ENCODE measurements at regions not wholly inside any gene's neighbourhood (a gene's known extent, or its start where the extent isn't known, plus 50 kb on each side); places are given as distances from the start of the nearest gene placed in this dataset.

DNA sequence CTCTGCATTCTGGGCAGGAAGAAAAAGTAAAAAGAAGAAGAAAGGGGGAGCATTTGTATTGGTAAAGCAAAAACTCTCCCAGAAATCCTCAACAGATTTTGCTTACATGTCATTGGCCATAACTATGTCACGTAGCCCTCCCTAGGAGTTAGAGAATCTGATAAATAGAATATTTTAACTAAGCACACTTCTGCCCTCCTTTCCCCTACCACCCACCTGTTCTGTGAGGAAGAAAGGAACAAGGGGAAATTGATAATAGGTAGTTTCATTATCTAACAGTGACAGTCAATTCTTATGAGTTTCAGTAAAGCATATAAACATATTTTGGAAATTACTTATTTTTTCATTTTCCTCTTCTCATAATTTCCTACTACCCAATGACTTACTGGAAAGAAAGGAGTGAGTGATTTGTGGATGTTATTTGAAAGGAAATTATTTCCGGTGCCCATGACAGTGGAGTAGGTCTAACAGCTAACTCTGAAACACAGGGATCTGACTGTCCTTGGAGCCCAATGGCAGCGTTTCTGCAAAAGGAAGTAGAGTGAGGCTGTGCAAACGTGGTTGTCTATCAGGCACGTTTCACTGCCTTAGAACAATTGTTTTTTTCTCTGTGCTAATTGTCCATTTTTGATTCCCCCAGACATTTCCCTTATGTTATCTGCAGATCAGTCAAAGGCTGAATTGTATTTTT lies 128.6 kb upstream of the MDFIC start:
- POLR2A ChIA-PET (ENCODE audit: low non-redundant PET) = no interaction called here
- no peaks in the 10 kb centered on the region for H3K4me1 ChIP-seq (ENCODE audit: insufficient read depth, low read length, poor library complexity, severe bottlenecking)
- CTCF ChIA-PET = no interaction called here
- TF ChIP-seq CTCF (conservative IDR thresholded peaks at IDR 0.05; ENCODE audit: low read depth, low read length) = no peak
- TF ChIP-seq EZH2 (IDR thresholded peaks at IDR 0.05; ENCODE audit: borderline replicate concordance, low read depth, low read length, poor library complexity, severe bottlenecking) = no peak
- intact Hi-C loops (cut with micrococcal nuclease; ENCODE audit: unreplicated experiment) = no loop called here
- no peak overlapping the region for H3K4me3 ChIP-seq (ENCODE audit: low read depth, low read length, poor library complexity, severe bottlenecking)
- no peaks in the 10 kb centered on the region for H3K36me3 ChIP-seq (ENCODE audit: insufficient read depth, low read length, poor library complexity, severe bottlenecking)
- no peak overlapping the region for H3K27ac ChIP-seq (ENCODE audit: low read depth, low read length, poor library complexity, severe bottlenecking)
- no peaks in the 10 kb centered on the region for H3K27me3 ChIP-seq (replicated peaks; ENCODE audit: insufficient read depth, low read depth, low read length, poor library complexity)
- H3K9me3 ChIP-seq (ENCODE audit: low read depth, low read length, poor library complexity, severe bottlenecking) = no peaks in the 10 kb centered on the region
- DNase-seq (ENCODE audit: low spot score) = no peak
- BruUV-seq (replicated peaks) = no TSS peak

DNA sequence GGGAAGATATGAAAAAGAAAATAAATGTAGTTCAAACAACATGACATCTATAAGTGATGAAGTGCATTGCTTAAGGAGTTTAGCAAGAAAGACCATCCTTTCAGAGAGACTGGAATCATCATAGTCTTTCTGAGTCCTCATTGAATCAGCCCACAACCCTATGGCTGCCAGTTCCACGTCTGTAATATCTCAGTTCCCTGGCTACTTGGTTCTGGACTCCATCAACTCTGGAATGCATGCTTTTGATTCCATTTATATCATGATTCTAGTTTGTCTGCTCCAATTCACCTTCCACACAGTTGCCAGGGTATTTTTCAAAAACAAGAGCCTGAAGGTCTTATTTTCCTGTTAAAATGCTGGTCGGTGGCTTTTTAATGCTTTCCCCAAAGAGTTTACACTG lies 126.4 kb upstream of the MDFIC start:
- CTCF ChIA-PET = no interaction called here
- no peaks in the 10 kb centered on the region for H3K9me3 ChIP-seq (ENCODE audit: low read depth, low read length, poor library complexity, severe bottlenecking)
- POLR2A ChIA-PET (ENCODE audit: low non-redundant PET) = no interaction called here
- no peak overlapping the region for H3K27ac ChIP-seq (ENCODE audit: low read depth, low read length, poor library complexity, severe bottlenecking)
- BruUV-seq (replicated peaks) = no TSS peak
- TF ChIP-seq CTCF (conservative IDR thresholded peaks at IDR 0.05; ENCODE audit: low read depth, low read length) (no peak), EZH2 (IDR thresholded peaks at IDR 0.05; ENCODE audit: borderline replicate concordance, low read depth, low read length, poor library complexity, severe bottlenecking) (no peak)
- no peaks in the 10 kb centered on the region for H3K27me3 ChIP-seq (replicated peaks; ENCODE audit: insufficient read depth, low read depth, low read length, poor library complexity)
- no peak for DNase-seq (ENCODE audit: low spot score)
- no peak overlapping the region for H3K4me3 ChIP-seq (ENCODE audit: low read depth, low read length, poor library complexity, severe bottlenecking)
- no peaks in the 10 kb centered on the region for H3K36me3 ChIP-seq (ENCODE audit: insufficient read depth, low read length, poor library complexity, severe bottlenecking)
- no peaks in the 10 kb centered on the region for H3K4me1 ChIP-seq (ENCODE audit: insufficient read depth, low read length, poor library complexity, severe bottlenecking)
- intact Hi-C loops (cut with micrococcal nuclease; ENCODE audit: unreplicated experiment) = no loop called here

DNA sequence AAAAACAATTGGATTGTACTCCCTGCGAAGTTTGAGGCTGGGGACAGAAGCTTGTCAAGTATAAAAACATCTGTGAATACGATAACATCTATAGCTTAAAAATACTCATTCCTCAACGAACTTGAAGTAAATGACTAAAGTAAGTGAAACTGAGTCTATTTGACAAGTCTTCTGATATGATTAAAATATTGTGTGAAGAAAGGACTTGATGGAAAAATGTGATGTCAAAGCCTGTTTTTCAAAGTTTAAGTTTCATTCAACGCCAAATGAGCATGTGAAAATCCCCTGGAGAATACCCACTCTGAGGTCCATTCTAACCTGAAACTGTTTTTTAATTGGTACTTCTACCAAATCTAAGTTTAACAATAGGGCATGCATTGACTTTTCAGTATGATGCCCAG lies 122.3 kb upstream of the MDFIC start:
- Histone ChIP-seq H3K27me3 (replicated peaks; ENCODE audit: insufficient read depth, low read depth, low read length, poor library complexity) (no peaks in the 10 kb centered on the region), H3K9me3 (ENCODE audit: low read depth, low read length, poor library complexity, severe bottlenecking) (no peaks in the 10 kb centered on the region), H3K4me3 (ENCODE audit: low read depth, low read length, poor library complexity, severe bottlenecking) (no peak overlapping the region), H3K27ac (ENCODE audit: low read depth, low read length, poor library complexity, severe bottlenecking) (no peak overlapping the region), H3K4me1 (ENCODE audit: insufficient read depth, low read length, poor library complexity, severe bottlenecking) (no peaks in the 10 kb centered on the region), H3K36me3 (ENCODE audit: insufficient read depth, low read length, poor library complexity, severe bottlenecking) (no peaks in the 10 kb centered on the region)
- intact Hi-C loops (cut with micrococcal nuclease; ENCODE audit: unreplicated experiment) = no loop called here
- DNase-seq (ENCODE audit: low spot score) = no peak
- BruUV-seq (replicated peaks) = no TSS peak
- ChIA-PET POLR2A (ENCODE audit: low non-redundant PET) (no interaction called here), CTCF (no interaction called here)
- TF ChIP-seq EZH2 (IDR thresholded peaks at IDR 0.05; ENCODE audit: borderline replicate concordance, low read depth, low read length, poor library complexity, severe bottlenecking) = no peak
- no peak for TF ChIP-seq CTCF (conservative IDR thresholded peaks at IDR 0.05; ENCODE audit: low read depth, low read length)

All from A673 (cell line).